Mesenchymal stem cell (in vitro differentiated cells and primary cell): ENCODE measurements at regions not wholly inside any gene's neighbourhood (a gene's known extent, or its start where the extent isn't known, plus 50 kb on each side); places are given as distances from the start of the nearest gene placed in this dataset.
A peak's percentile ranks its signal among the peaks of the same experiment; 100 is the strongest.

Source experiments
- DNase-seq: peaks from one replicate; pipeline ENCODE4 v3.0.0-alpha.2; 2013
- H2AFZ ChIP-seq: one replicate; pipeline ENCODE4 v1.6.1; 2013; ENCODE audit warnings: low read depth, mild to moderate bottlenecking, control low read depth, inconsistent platforms, low read length, moderate library complexity
- H2AK5ac ChIP-seq: 2 replicates; pipeline ENCODE4 v1.6.1; 2013; ENCODE audit warnings: low read length, moderate library complexity, mild to moderate bottlenecking, inconsistent platforms; ENCODE audit not compliant: severe bottlenecking
- H2BK120ac ChIP-seq: one replicate; pipeline ENCODE4 v1.6.1; 2013; ENCODE audit warnings: low read depth, mild to moderate bottlenecking, inconsistent platforms, low read length, moderate library complexity
- H2BK12ac ChIP-seq, 2 experiments: one replicate each; pipeline ENCODE4 v1.6.1; 2013; ENCODE audit warnings: inconsistent platforms in 2 of 2, low read length in 2 of 2, mild to moderate bottlenecking in 2 of 2, moderate library complexity in 2 of 2, control low read depth in 1 of 2
- H2BK15ac ChIP-seq: one replicate; pipeline ENCODE4 v1.6.1; 2013; ENCODE audit warnings: mild to moderate bottlenecking, low read depth, inconsistent platforms; ENCODE audit not compliant: poor library complexity, severe bottlenecking
- H2BK5ac ChIP-seq: 2 replicates; pipeline ENCODE4 v1.6.1; 2013; ENCODE audit warnings: low read depth, mild to moderate bottlenecking, low read length, control low read depth, inconsistent platforms; ENCODE audit not compliant: poor library complexity, severe bottlenecking
- H3K14ac ChIP-seq, 2 experiments: one replicate each; pipeline ENCODE4 v1.6.1; 2013; ENCODE audit warnings: inconsistent platforms in 2 of 2, low read length in 2 of 2, control low read depth in 1 of 2, mild to moderate bottlenecking in 1 of 2, moderate library complexity in 1 of 2
- H3K18ac ChIP-seq, 2 experiments: one replicate each; pipeline ENCODE4 v1.6.1; 2013; ENCODE audit warnings: inconsistent platforms in 2 of 2, low read length in 2 of 2, control low read depth in 1 of 2, low read depth in 1 of 2, mild to moderate bottlenecking in 1 of 2
- H3K23ac ChIP-seq, 2 experiments: one replicate each; pipeline ENCODE4 v1.6.1; 2013; ENCODE audit warnings: inconsistent platforms in 2 of 2, low read length in 2 of 2, mild to moderate bottlenecking in 2 of 2, moderate library complexity in 2 of 2, control low read depth in 1 of 2
- H3K27ac ChIP-seq: 2 replicates; pipeline ENCODE4 v1.5.1; 2013; ENCODE audit warnings: mild to moderate bottlenecking, moderate library complexity, low read length, control low read depth, inconsistent platforms; ENCODE audit not compliant: poor library complexity, severe bottlenecking
- H3K27me3 ChIP-seq, 2 experiments: 2 replicates each; pipeline versions ENCODE4 v1.6.1 to v1.7.0; 2013; ENCODE audit warnings: low read length in 2 of 2, mild to moderate bottlenecking in 2 of 2, moderate library complexity in 2 of 2, control low read depth in 1 of 2, inconsistent platforms in 1 of 2; ENCODE audit not compliant: control insufficient read depth in 1 of 2, insufficient read depth in 1 of 2
- H3K36me3 ChIP-seq, 2 experiments: 2 replicates each; pipeline versions ENCODE4 v1.6.1 to v1.7.0; 2013; ENCODE audit warnings: low read length in 2 of 2, control low read depth in 1 of 2, inconsistent platforms in 1 of 2, low read depth in 1 of 2, mild to moderate bottlenecking in 1 of 2; ENCODE audit not compliant: insufficient read depth in 2 of 2, control insufficient read depth in 1 of 2
- H3K4ac ChIP-seq, 2 experiments: one replicate each; pipeline ENCODE4 v1.6.1; 2013; ENCODE audit warnings: inconsistent platforms in 2 of 2, low read length in 2 of 2, mild to moderate bottlenecking in 2 of 2, moderate library complexity in 2 of 2, control low read depth in 1 of 2, low read depth in 1 of 2
- H3K4me1 ChIP-seq: 2 replicates; pipeline ENCODE4 v1.6.1; 2013; ENCODE audit warnings: low read depth, low read length, control low read depth; ENCODE audit not compliant: control insufficient read depth, insufficient read depth
- H3K4me2 ChIP-seq: 2 replicates; pipeline ENCODE4 v1.6.1; 2013; ENCODE audit warnings: low read length, mild to moderate bottlenecking, inconsistent platforms; ENCODE audit not compliant: poor library complexity, severe bottlenecking
- H3K4me3 ChIP-seq, 2 experiments: 2 replicates each; pipeline versions ENCODE4 v1.5.1 to v1.7.0; 2013; ENCODE audit warnings: low read length in 2 of 2, mild to moderate bottlenecking in 2 of 2, control low read depth in 1 of 2, low read depth in 1 of 2; ENCODE audit not compliant: insufficient read depth in 1 of 2
- H3K79me1 ChIP-seq: replicated peaks from 2 replicates; pipeline ENCODE4 v1.6.1; 2013; ENCODE audit warnings: mild to moderate bottlenecking, control low read depth, low read length, inconsistent platforms; ENCODE audit not compliant: poor library complexity, severe bottlenecking
- H3K9ac ChIP-seq: 2 replicates; pipeline ENCODE4 v1.7.0; 2013; ENCODE audit warnings: mild to moderate bottlenecking, low read length, moderate library complexity
- H3K9me3 ChIP-seq: 2 replicates; pipeline ENCODE4 v1.7.0; 2013; ENCODE audit warnings: mild to moderate bottlenecking, low read length; ENCODE audit not compliant: control insufficient read depth
- H4K8ac ChIP-seq: one replicate; pipeline ENCODE4 v1.6.1; 2013; ENCODE audit warnings: inconsistent platforms, mild to moderate bottlenecking, low read length, moderate library complexity
- H4K91ac ChIP-seq: one replicate; pipeline ENCODE4 v1.6.1; 2013; ENCODE audit warnings: mild to moderate bottlenecking, low read length, inconsistent platforms
- WGBS: methylation state at CpG from one replicate; pipeline ENCODE4 v1.1.7; 2013; ENCODE audit warnings: mixed read lengths; 5-methylcytosine and 5-hydroxymethylcytosine counted together

- WGBS = 77% methylated on average over 2 of the region's 2 CpGs
- Histone ChIP-seq H3K9ac (no peak overlapping the region), H3K23ac (no peak overlapping the region), H3K4me1 (no peaks in the 10 kb centered on the region), H2BK12ac (no peak overlapping the region), H2BK5ac (no peak overlapping the region), H3K4ac (no peak overlapping the region), H2BK120ac (no peak overlapping the region), H2AFZ (no peak overlapping the region), H4K8ac (no peak overlapping the region), H3K4me2 (no peak overlapping the region), H3K9me3 (peaks cover 5% of the 10 kb centered on the region), H3K18ac (no peak overlapping the region), H2BK15ac (no peak overlapping the region), H4K91ac (no peak overlapping the region), H3K14ac (no peak overlapping the region), H3K36me3 (no peaks in the 10 kb centered on the region), H2AK5ac (no peak overlapping the region), H3K27ac (no peak overlapping the region), H3K4me3 (no peak overlapping the region), H3K79me1 (no peaks in the 10 kb centered on the region), H3K27me3 (no peaks in the 10 kb centered on the region)
- DNase-seq = no peak
Measured at GRCh38 chr3:105101603-105102002, 265.1 kb upstream of the ALCAM start.

GRCh38 chr3:105103139-105103538, 263.6 kb upstream of the ALCAM start:
- no CpG with 5 or more reads among the region's 2 CpGs for WGBS
- H2BK120ac ChIP-seq = no peak overlapping the region
- H4K91ac ChIP-seq = no peak overlapping the region
- no peaks in the 10 kb centered on the region for H3K36me3 ChIP-seq
- H3K23ac ChIP-seq = no peak overlapping the region
- H3K14ac ChIP-seq = no peak overlapping the region
- no peak for DNase-seq
- H4K8ac ChIP-seq = no peak overlapping the region
- peaks cover 5% of the 10 kb centered on the region for H3K9me3 ChIP-seq
- no peak overlapping the region for H3K4me3 ChIP-seq
- no peak overlapping the region for H2AFZ ChIP-seq
- H3K27me3 ChIP-seq = no peaks in the 10 kb centered on the region
- no peaks in the 10 kb centered on the region for H3K79me1 ChIP-seq
- H3K18ac ChIP-seq = no peak overlapping the region
- H3K4me2 ChIP-seq = no peak overlapping the region
- no peaks in the 10 kb centered on the region for H3K4me1 ChIP-seq
- no peak overlapping the region for H3K27ac ChIP-seq
- H2BK12ac ChIP-seq = no peak overlapping the region
- H3K9ac ChIP-seq = no peak overlapping the region
- no peak overlapping the region for H2AK5ac ChIP-seq
- no peak overlapping the region for H3K4ac ChIP-seq
- no peak overlapping the region for H2BK5ac ChIP-seq
- no peak overlapping the region for H2BK15ac ChIP-seq

- Histone ChIP-seq H3K79me1 (no peaks in the 10 kb centered on the region), H2BK5ac (no peak overlapping the region), H4K91ac (no peak overlapping the region), H2BK12ac (no peak overlapping the region), H3K4me2 (no peak overlapping the region), H3K4me1 (no peaks in the 10 kb centered on the region), H4K8ac (no peak overlapping the region), H3K23ac (no peak overlapping the region), H2AFZ (peak overlapping the region; percentile 14), H3K27me3 (no peaks in the 10 kb centered on the region), H3K9ac (no peak overlapping the region), H2BK120ac (no peak overlapping the region), H2AK5ac (no peak overlapping the region), H3K14ac (no peak overlapping the region), H3K4ac (no peak overlapping the region), H3K4me3 (no peak overlapping the region), H3K36me3 (no peaks in the 10 kb centered on the region), H3K18ac (no peak overlapping the region), H3K9me3 (peaks cover 6% of the 10 kb centered on the region), H3K27ac (no peak overlapping the region), H2BK15ac (no peak overlapping the region)
- no peak for DNase-seq
- 29% methylated on average over 1 of the region's 1 CpG for WGBS
Measured at GRCh38 chr3:105108823-105109222, 257.9 kb upstream of the ALCAM start.

- no peak overlapping the region for H3K4ac ChIP-seq
- no peak overlapping the region for H2BK15ac ChIP-seq
- no peak overlapping the region for H2AK5ac ChIP-seq
- WGBS = no CpG with 5 or more reads among the region's 3 CpGs
- no peaks in the 10 kb centered on the region for H3K79me1 ChIP-seq
- H3K36me3 ChIP-seq = no peaks in the 10 kb centered on the region
- no peak overlapping the region for H4K8ac ChIP-seq
- H3K9ac ChIP-seq = no peak overlapping the region
- no peak overlapping the region for H2AFZ ChIP-seq
- no peak overlapping the region for H3K18ac ChIP-seq
- no peak overlapping the region for H2BK5ac ChIP-seq
- H3K14ac ChIP-seq = no peak overlapping the region
- no peak for DNase-seq
- H3K4me3 ChIP-seq = no peak overlapping the region
- no peak overlapping the region for H3K4me2 ChIP-seq
- no peaks in the 10 kb centered on the region for H3K27me3 ChIP-seq
- H2BK120ac ChIP-seq = no peak overlapping the region
- peaks cover 3% of the 10 kb centered on the region for H3K9me3 ChIP-seq
- H2BK12ac ChIP-seq = no peak overlapping the region
- no peaks in the 10 kb centered on the region for H3K4me1 ChIP-seq
- H4K91ac ChIP-seq = no peak overlapping the region
- H3K27ac ChIP-seq = no peak overlapping the region
- H3K23ac ChIP-seq = no peak overlapping the region
Measured at GRCh38 chr3:105118905-105119304, 247.8 kb upstream of the ALCAM start.
